KMS-11 (cell line): ENCODE measurements at regions not wholly inside any gene's neighbourhood (a gene's known extent, or its start where the extent isn't known, plus 50 kb on each side); places are given as distances from the start of the nearest gene placed in this dataset.

ENCODE experiments used
- H2AFZ ChIP-seq: fragments of 200-600 bp; sonication (generic); 2 replicates; pipeline ENCODE4 v1.6.1; 2016; ENCODE audit warnings: antibody characterized with exemption, mixed run types, low read depth
- H3K27ac ChIP-seq: fragments of 200-600 bp; sonication (generic); 2 replicates; pipeline ENCODE4 v1.6.1; 2016; ENCODE audit warnings: mild to moderate bottlenecking, mixed run types
- H3K27me3 ChIP-seq: fragments of 200-600 bp; sonication (generic); 2 replicates; pipeline ENCODE4 v1.6.1; 2017; ENCODE audit warnings: mild to moderate bottlenecking, low read depth, mixed run types, moderate library complexity; ENCODE audit not compliant: insufficient read depth
- H3K36me3 ChIP-seq: fragments of 200-600 bp; sonication (generic); 2 replicates; pipeline ENCODE4 v1.6.1; 2017; ENCODE audit warnings: mild to moderate bottlenecking, mixed run types; ENCODE audit not compliant: insufficient read depth
- H3K4me1 ChIP-seq: fragments of 200-600 bp; sonication (generic); 2 replicates; pipeline ENCODE4 v1.6.1; 2016; ENCODE audit warnings: mild to moderate bottlenecking, low read depth, mixed run types; ENCODE audit not compliant: poor library complexity, severe bottlenecking
- H3K4me2 ChIP-seq: fragments of 200-600 bp; sonication (generic); 2 replicates; pipeline ENCODE4 v1.7.0; 2016; ENCODE audit warnings: mild to moderate bottlenecking, mixed run types
- H3K4me3 ChIP-seq: fragments of 200-600 bp; sonication (generic); IDR thresholded peaks from 2 replicates; pipeline ENCODE4 v1.6.1; 2017; ENCODE audit warnings: low read depth, low read length, mixed read lengths; ENCODE audit not compliant: insufficient read depth
- H3K79me2 ChIP-seq: fragments of 200-600 bp; sonication (generic); 2 replicates; pipeline ENCODE4 v1.6.1; 2016; ENCODE audit warnings: low read depth, mixed run types; ENCODE audit not compliant: insufficient read depth
- H3K9ac ChIP-seq: fragments of 200-600 bp; sonication (generic); 2 replicates; pipeline ENCODE4 v1.6.1; 2016; ENCODE audit warnings: mild to moderate bottlenecking, mixed run types
- H4K20me1 ChIP-seq: fragments of 200-600 bp; sonication (generic); 2 replicates; pipeline ENCODE4 v1.6.1; 2016; ENCODE audit warnings: mild to moderate bottlenecking, mixed run types; ENCODE audit not compliant: insufficient read depth
- TF ChIP-seq, protein P1 (sequence below): fragments of 200-600 bp; sonication (generic); conservative IDR thresholded peaks from 2 replicates; pipeline ENCODE4 v1.6.1; 2017; ENCODE audit warnings: low read depth, mild to moderate bottlenecking, antibody characterized with exemption, low read length, moderate library complexity, mixed read lengths

DNA sequence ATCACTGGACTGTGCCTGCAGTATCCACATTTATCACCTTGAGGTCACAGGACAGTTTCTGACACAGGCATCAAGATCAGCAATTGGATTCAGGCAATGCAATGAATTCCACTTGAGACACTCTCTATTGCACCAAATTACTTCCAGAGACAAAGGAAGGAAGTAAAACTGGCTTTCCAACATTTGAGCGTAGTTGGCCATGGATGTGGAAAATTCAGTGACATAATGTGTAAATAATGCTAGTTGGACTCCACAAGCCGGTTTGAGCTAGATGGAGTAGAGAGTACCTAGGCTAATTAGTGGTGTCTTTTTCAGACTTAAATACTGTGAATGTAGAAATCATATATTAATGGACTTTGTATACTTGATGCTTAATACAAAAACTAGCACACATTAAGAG, 168.3 kb upstream of the SYT1 start:
- no peak overlapping the region for H3K27ac ChIP-seq
- H2AFZ ChIP-seq: no peak overlapping the region
- H3K4me2 ChIP-seq: no peak overlapping the region
- H3K79me2 ChIP-seq: no peaks in the 10 kb centered on the region
- H3K27me3 ChIP-seq: no peaks in the 10 kb centered on the region
- H3K9ac ChIP-seq: no peak overlapping the region
- TF ChIP-seq, protein P1, sequence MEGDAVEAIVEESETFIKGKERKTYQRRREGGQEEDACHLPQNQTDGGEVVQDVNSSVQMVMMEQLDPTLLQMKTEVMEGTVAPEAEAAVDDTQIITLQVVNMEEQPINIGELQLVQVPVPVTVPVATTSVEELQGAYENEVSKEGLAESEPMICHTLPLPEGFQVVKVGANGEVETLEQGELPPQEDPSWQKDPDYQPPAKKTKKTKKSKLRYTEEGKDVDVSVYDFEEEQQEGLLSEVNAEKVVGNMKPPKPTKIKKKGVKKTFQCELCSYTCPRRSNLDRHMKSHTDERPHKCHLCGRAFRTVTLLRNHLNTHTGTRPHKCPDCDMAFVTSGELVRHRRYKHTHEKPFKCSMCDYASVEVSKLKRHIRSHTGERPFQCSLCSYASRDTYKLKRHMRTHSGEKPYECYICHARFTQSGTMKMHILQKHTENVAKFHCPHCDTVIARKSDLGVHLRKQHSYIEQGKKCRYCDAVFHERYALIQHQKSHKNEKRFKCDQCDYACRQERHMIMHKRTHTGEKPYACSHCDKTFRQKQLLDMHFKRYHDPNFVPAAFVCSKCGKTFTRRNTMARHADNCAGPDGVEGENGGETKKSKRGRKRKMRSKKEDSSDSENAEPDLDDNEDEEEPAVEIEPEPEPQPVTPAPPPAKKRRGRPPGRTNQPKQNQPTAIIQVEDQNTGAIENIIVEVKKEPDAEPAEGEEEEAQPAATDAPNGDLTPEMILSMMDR: no peak
- H3K4me1 ChIP-seq: no peaks in the 10 kb centered on the region
- H4K20me1 ChIP-seq: no peaks in the 10 kb centered on the region
- H3K4me3 ChIP-seq: no peak overlapping the region
- no peaks in the 10 kb centered on the region; the same call in 1 of the 2 replicates for H3K36me3 ChIP-seq

DNA sequence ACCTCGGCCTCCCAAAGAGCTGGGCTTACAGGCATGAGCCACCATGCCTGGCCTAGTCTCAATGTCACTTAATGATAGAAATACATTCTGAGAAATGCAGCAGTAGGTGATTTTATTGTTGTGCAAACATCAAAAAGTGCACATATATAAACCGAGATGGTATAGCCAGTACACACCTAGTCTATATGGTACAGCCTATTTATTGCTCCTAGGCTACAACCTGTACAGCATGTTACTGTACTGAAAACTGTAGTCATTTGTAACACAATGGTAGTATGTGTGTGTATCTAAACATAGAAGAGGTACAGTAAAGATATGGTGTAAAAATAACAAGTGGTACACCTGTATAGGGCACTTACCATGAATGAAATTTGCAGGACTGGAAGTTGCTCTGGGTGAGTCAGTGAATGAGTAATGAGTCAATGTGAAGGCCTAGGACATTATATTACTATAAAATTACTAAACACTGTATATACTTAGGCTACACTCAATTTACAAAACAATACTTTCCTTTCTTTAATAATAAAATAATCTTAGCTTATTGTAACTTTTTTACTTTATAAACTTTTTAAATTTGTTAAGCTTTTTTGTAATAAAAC, 166.7 kb upstream of the SYT1 start:
- TF ChIP-seq, protein P1: no peak
- H2AFZ ChIP-seq: no peak overlapping the region
- H3K27me3 ChIP-seq: no peaks in the 10 kb centered on the region
- no peak overlapping the region for H3K27ac ChIP-seq
- no peaks in the 10 kb centered on the region; the same call in 1 of the 2 replicates for H3K36me3 ChIP-seq
- no peaks in the 10 kb centered on the region for H3K79me2 ChIP-seq
- H3K4me1 ChIP-seq: no peaks in the 10 kb centered on the region
- no peak overlapping the region for H3K9ac ChIP-seq
- H4K20me1 ChIP-seq: no peaks in the 10 kb centered on the region
- H3K4me2 ChIP-seq: no peak overlapping the region
- no peak overlapping the region for H3K4me3 ChIP-seq

DNA sequence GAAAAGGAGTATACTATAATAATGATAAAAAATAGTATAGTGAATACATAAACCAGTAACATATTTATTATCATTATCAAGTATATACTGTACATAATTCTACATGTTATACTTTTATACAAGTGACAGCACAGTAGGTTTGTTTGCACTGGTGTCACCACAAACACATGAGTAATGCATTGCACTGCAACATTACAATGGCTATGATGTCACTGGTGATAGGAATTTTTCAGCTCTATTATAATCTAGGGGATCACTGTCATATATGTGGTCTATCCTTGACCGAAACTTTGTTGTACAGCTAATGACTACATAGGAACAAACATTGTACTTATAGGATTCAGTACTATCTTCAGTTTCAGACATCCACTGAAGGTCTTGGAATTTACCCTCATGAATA, 165.8 kb upstream of the SYT1 start:
- Histone ChIP-seq H3K79me2 (no peaks in the 10 kb centered on the region), H3K27ac (no peak overlapping the region), H2AFZ (no peak overlapping the region), H3K4me2 (no peak overlapping the region), H3K9ac (no peak overlapping the region), H3K36me3 (no peaks in the 10 kb centered on the region; the same call in 1 of the 2 replicates), H3K4me3 (no peak overlapping the region), H3K27me3 (no peaks in the 10 kb centered on the region), H4K20me1 (no peaks in the 10 kb centered on the region), H3K4me1 (no peaks in the 10 kb centered on the region)
- TF ChIP-seq, protein P1: no peak

DNA sequence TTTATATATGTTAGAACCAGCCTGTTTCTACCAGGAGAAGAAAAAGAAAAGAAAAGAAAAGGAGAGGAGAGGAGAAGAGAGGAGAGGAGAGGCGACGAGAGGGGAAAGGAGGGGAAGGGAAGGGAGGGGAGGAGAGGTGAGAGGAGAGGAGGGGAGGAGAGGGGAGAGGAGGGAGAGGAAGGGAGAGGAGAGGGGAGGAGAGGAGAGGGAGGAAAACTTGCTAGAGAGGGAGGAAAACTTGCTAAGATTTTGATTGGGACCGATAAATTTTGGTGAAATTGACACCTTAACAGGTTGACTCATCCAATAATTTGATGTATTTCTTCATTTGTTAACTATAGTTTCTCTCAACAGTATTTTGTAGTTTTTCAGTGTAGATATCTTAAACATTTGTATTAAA, 164.0 kb upstream of the SYT1 start:
- TF ChIP-seq, protein P1: no peak
- H3K79me2 ChIP-seq: no peaks in the 10 kb centered on the region
- H3K27ac ChIP-seq: no peak overlapping the region
- H3K27me3 ChIP-seq: no peaks in the 10 kb centered on the region
- H3K4me1 ChIP-seq: no peaks in the 10 kb centered on the region
- H3K9ac ChIP-seq: no peak overlapping the region
- no peak overlapping the region for H3K4me3 ChIP-seq
- no peaks in the 10 kb centered on the region; the same call in 1 of the 2 replicates for H3K36me3 ChIP-seq
- no peak overlapping the region for H3K4me2 ChIP-seq
- H4K20me1 ChIP-seq: no peaks in the 10 kb centered on the region
- no peak overlapping the region for H2AFZ ChIP-seq
